Inflammatory macrophage treated with lipopolysaccharide for 4 hours (primary cell): ENCODE measurements at regions not wholly inside any gene's neighbourhood (a gene's known extent, or its start where the extent isn't known, plus 50 kb on each side); places are given as distances from the start of the nearest gene placed in this dataset.

ENCODE experiments used
- DNase-seq: peaks from one replicate; pipeline ENCODE4 v3.0.0-alpha.2; 2020

DNA sequence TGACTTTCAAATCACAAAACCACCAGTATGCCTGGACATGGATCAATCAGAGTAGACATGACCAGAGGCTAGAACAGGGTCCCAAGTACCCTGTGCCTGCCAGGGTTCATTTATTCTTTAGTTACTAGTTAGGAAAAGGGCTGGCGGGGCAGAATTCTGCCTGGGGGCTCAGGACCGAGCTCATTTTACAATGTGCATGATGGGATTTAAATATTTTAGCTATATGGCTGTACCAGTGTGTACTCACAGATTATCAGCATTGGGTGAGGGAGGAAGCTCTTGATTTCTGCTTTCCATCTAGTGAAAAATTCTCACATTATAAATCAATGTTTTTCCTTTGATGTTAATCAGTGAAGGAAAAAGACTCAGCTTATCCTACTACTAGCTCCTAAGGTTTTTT is 1511.1 kb downstream of the EFNA5 start:
- DNase-seq: no peak

DNA sequence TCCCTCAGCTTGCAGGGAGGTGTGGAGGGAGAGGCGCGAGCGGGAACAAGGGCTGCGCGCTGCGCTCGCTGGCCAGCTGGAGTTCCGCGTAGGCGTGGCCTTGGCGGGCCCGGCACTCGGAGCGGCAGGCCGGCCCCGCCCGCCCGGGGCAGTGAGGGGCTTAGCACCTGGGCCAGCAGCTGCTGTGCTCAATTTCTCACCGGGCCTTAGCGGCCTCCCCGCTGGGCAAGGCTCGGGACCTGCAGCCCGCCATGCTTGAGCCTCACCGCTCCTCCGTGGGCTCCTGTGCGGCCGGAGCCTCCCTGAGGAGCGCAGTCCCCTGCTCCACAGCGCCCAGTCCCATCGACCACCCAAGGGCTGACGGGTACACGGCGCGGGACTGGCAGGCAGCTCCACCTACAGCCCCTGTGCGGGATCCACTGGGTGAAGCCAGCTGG is 1516.4 kb downstream of the EFNA5 start:
- no peak for DNase-seq

DNA sequence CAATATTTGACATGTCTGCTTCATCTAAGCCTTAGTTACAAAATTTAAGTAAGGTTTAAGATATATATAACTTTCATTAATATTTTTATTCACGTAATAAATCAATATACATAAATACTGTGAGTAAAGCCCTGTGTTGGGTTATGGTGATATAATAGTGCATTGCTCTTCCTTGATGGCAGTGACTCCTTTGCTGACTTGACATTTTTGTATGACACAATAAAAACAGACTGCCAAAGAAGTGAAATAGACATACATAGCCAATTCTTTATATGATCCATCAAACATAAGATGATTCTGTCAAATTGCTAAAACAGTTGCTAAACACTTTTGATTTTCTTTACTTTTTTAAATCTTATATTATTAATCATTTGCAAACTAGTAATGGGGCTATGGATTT is 1518.2 kb downstream of the EFNA5 start:
- no peak for DNase-seq

DNA sequence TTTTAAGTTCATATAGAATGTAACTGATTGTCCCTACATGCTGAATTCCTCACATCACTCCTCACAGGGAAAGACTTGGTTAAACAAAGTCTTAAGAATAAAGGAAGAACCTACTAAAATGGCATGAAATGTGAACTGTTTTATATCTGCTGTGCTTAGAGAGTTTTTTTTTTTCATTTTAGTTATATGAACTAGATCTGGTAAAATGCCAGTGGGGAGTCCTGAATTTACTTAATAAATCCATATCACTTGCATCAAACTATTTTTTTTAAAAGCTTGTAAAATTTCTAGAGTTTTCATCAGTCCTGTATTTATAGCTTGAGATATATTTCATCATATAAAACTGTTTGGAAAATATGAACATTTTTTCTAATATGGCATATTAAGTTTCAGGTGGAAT is 1528.6 kb downstream of the EFNA5 start:
- no peak for DNase-seq

DNA sequence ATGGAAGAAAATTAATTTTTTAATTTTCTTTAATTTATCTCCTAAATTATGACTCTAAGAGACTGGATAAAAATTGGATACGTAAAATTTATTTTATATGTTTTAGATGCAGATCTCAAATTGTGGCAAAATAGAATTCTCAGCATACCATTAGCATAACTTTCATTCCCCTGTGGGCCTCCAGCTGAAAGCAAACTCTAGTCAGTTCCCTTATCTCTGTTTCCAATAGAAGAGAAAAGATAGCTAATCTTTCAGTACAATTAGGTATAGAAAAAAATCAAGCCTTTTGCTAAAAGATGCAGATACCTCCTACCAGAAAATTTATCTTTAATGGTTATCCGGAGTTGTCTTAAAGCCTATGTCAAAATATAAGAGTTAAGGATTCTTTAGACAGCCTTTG is 1530.6 kb downstream of the EFNA5 start:
- DNase-seq: no peak

DNA sequence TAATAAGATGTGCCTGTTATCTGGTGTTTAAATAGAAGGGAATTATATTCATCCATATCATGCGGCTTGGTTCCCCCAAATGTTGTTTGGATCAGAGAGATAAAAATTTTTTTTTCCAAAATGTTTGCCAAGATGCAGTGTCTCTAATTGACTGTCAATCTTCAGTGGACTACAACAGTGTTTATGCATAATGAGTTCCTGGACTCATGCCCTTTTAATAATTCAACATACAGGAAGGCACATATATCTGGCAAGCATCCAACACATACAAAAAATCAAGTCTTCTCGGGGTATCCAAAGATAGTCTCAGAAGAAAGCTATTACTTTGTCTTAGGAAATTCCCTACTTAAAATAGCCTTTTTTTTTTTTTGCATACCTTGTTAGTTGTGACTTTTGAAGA is 1534.7 kb downstream of the EFNA5 start:
- DNase-seq: no peak

DNA sequence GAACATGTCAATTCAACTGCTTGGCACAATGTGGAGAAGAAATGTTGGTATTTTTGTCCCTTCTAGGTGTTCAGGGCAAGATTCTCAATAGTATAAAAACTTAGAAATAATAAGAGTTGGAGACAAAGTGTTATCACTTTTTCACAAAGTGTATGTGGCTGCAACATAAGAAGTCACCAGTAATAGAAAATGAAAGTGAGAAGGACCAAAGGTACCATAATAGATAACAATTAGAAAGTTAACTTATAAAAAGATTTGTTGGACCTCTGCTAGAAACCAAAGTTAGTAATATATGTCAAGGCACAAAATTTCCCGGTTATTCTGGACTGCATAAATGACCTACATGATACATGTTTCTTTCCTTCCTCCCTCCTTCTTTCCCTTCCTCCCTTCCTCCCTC is 1535.3 kb downstream of the EFNA5 start:
- no peak for DNase-seq

DNA sequence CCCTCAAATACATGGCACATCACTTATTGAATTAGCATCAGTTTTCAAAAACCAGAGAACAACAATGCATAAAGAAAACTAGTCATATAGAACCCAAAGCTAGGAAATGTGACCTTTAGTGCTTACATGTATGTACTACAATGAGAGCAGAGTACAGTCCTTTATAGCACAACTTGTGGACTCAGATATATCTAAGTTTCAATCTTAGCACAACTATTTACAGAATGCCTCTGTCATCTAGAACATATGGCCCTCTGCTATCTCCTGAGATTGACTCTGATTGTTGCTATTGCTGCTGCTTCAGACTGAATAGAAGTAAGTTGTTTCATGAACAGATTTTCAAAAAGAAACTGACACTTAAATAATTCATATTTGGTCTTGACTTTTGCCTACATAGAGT is 1536.2 kb downstream of the EFNA5 start:
- DNase-seq: no peak

DNA sequence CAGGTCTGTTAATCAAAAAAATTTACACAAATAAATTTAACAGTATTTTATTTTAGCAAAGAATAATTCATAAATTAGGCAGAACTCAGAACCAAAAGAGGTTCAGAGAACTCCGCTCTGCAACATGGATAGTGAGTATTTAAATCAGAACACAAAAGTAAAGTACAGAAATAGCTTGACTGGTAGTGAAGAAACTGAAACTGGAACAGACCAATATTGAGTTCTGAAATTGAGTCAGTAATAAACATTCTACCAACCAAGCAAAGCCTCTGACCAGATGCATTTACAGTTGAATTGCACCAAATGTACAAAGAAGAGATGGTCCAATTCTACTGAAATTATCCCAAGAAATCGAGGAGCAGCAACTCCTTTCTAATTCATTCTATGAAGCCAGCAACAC is 1542.8 kb downstream of the EFNA5 start:
- DNase-seq: no peak

DNA sequence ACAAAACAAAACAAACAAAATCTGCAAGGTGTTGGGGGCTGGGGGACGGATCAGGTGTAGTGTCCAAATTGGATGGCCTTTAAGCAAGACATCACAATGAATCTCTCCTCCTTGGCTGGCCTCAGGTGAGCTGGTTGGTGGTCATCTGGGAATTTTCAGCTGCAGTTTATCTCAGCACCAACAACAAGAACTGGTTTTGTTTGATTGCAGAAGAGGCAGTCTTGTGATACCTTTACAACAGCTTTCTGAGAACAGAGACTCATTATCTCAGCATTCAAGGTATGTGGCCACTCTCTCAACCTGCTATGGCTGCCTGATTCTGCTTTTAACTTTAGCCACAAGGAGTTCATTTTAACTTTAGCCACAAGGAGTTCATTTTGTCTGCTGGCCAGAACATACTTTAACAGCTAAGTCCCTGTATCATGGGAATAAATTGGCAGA is 1543.4 kb downstream of the EFNA5 start:
- no peak for DNase-seq

DNA sequence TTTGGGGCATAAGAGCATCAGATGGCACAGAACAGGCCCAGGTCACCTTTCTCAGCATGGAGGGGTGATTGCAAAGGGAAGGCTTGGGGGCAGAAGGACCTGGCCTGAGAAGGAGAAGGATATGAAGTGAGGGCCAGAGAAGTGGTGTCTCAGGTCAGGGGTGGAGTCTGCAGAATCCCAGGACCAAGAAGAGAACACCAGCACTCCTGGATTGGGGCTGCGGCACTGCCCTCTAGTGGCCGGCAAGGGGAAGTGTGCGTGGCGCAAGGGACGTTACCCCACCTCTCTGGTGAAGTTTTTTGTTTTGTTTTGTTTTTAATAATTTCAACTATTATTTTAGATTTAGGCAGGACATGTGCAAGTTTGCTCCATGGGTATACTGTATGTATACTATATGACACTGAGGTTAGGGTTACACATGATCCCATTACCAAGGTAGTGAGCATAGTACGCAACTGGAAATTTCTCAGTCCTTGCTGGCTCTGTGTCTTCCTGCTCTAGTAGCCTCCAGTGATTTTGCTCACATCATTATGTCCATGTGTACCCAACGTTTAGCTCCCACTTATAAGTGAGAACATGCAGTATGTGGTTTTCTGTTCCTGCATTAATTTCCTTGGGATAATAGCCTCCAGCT is 1548.6 kb downstream of the EFNA5 start:
- peak; percentile 5 for DNase-seq

DNA sequence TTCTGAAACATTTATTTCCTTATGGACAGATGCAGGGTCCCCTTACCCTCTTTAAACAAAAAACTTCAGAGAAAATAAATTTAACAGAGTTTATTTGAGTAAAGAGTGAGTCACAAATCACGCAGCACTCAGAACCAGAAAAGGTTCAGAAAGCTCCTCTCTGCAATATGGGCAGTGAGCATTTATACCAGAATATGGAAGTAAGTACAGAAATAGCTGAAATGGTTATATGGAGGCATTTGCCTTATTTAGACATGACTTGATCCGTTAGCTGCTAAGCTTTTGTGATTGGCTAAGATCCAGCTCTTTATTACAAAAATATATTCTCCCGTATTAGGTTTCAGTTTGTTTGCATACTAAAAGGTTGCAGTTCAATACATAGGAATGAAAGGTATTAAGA is 1554.1 kb downstream of the EFNA5 start:
- DNase-seq: no peak

DNA sequence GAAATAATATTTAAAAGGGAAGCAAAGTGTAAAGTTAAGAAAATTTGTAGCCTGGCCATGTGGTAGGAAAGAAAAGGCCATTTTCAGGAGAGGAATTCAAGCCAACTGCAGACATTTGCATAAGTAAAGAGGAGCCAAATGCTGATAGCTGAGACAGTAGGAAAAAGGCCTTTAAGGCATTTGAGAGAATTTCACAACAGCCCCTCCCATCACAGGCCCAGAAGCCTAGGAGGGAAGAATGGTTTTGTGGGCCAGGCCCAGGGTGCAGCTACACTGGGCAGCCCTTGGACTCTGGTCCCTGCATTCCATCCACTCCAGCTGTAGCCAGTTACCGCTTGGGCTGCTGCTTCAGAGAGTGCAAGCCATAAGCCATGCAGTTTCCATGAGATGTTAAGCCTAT is 1556.8 kb downstream of the EFNA5 start:
- DNase-seq: peak; percentile 3

DNA sequence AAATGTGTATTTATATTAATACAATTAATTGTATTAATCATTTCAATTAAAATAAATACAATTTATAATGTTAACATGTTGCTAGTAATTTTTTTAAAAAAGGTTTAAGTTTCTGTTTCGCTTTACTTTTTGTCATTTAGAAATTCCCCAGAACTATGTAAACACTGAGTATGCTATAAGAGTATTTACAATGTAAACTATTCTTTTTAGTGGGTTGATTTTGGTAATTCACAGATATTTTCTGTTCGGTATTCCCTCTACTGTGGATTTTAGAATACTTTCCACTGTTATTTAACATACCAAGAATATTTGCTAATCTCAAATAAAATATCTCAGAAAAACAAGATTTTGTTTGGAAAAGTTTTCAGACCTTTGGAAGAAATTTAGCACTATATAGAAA is 1564.4 kb downstream of the EFNA5 start:
- no peak for DNase-seq

DNA sequence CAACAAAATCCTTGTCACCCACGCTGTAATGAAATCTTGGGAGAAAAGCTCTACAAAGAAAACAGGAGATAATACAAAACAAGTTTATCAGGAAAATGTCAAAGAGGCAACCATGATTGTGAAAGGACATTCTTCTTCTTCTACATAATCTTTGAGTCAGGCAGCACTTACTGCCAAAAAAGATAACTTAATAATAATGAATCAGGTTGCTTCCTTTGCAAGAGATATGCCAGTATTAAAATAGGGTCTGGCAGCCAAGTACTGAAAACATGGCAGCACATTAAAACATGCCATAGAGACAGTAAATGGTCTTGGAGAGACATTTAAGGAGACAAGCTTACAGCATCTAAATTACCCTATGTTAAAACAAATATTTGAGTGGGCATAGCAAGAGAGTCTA is 1573.4 kb downstream of the EFNA5 start:
- DNase-seq: no peak

DNA sequence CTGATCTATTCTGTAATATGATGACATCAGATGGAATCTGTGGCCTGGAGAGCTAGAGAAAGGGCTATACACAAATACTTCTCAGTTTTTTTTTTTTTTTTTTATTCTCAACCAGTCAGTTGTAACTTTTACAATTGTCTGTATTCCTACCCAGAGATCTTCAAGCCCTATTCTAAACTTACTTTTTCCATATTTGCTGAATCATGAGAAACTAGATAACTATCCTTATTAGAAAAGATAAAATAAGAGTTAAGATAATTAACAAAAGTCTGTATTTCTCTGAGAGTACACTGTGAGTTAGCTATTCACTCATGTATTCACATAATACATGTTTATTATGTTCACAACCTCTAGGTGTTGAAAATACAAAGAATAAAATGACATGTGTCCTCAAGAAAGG is 1575.9 kb downstream of the EFNA5 start:
- no peak for DNase-seq

DNA sequence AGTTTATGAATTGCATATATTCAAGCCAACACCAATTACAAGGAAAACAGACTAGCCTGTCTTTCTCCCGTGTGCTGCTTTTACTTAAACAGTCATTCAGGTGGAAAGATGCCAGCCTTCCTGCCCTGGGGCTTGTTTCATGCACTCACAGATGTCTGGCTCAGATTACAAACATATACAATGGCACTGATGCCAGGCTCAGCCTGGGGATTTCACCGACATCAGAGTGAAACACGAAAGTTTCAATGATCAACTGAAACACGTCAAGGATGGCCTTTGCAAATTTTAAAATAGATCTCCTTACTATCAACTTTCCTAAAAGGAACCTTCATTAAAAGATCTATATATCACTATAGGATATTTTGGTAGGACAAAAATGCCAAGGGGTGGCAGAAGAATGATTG is 1576.5 kb downstream of the EFNA5 start:
- DNase-seq: no peak

DNA sequence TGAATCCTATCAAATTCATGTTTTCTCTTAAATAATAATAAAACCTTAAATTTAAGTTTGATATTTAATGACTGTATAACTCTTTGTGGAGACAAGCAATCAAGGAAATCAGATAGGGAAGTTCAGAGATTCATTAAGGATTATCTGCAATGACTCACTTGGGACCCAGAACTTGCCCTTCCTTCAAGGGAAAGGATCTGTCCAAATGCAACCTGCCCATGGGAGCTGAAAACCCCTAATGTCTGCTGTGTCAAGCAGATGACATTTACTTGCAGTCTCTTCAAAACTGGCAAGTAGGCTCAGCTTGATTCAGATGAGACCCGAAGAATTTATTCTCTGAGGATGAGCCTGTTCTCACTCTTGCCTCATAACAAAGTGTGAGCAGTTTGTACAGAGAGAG is 1577.6 kb downstream of the EFNA5 start:
- DNase-seq: no peak

DNA sequence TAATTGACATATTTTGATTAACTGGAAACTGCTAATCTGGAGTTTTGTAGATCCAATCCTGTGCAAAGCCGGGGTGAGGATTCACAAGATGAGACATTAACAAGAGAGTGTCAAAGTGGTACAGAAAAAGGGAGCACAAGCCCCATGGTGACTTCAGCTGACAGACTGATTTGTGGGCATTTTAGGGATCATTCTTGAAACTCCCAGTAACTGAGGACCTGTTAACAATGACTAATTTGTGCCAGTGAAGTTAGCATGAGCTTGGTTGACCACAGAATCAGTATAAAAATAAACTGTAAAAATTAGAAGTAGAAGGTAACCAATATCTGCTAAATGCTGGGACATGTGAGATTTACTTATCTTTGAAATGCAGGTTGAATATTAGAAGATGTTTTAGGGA is 1578.3 kb downstream of the EFNA5 start:
- no peak for DNase-seq

DNA sequence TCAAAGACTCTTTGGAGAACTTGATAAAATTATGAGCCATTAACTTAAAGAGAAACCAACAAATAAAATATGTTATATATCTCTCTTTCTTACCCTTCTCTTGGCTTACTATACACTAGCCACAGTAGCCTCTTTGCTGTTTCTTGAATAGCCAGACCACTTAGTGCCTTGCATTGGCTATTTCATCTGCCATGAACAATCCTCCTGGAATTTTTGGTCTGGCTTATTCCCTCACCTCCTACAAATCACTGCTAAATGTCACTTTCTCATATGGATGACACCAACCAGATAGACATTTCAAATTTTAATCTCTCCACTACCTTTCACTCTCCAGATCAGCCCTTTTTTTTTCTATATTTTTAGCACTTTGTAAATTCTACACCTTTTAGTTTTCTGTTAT is 1581.7 kb downstream of the EFNA5 start:
- no peak for DNase-seq

DNA sequence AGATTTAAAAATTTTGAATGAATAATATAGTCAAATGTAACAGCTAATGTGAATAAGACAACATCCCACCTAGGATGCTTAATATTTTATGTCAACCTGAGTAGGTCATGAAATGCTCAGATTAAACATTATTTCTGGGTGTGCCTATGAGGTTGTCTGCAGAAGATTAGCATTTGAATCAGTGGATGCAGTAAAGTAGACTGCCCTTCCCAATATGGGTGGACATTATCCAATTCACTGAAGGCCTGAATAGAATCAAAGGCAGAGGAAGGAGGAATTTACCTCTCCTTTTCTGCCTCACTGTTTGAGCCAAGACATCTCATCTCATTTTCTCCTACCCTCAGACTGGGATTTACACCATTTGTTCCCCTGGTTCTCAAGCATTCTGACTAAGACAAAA is 1582.3 kb downstream of the EFNA5 start:
- no peak for DNase-seq

DNA sequence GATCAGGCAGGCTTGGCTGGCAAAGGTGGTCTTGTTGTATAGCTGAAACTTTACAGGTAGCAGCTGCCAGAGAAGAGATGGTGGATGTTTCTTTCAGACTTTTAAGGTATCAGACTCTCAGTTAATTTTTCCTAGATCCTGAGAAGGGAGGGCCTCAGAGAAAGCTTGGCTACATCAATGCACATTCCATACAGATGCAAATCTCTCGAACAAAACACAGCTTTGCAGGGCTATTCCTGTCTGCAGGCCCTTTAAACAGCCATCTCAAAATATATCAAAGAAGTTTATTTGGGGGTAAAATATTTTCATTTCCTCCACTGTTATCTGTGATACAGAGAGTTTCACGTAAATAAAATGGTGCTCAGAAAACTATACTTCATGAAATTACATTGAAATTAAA is 1584.4 kb downstream of the EFNA5 start:
- no peak for DNase-seq

DNA sequence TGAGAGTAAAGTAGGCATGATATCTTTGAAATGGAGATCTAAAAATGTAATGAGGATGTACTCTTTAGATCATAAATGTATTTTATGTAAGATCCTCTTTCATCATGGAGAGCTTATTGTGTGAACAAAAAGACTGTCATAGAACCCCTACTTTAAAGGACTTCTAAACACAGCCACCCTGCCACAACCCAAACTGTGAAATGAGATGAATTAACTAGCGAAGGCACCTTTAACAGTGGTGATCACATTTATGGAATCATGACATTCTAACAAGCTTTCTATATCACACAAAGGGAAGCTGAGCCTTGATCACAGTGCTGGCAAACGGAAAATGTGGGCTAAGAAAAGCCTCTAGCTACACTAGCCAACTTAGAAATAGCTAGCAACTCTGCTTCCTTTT is 1585.2 kb downstream of the EFNA5 start:
- no peak for DNase-seq

DNA sequence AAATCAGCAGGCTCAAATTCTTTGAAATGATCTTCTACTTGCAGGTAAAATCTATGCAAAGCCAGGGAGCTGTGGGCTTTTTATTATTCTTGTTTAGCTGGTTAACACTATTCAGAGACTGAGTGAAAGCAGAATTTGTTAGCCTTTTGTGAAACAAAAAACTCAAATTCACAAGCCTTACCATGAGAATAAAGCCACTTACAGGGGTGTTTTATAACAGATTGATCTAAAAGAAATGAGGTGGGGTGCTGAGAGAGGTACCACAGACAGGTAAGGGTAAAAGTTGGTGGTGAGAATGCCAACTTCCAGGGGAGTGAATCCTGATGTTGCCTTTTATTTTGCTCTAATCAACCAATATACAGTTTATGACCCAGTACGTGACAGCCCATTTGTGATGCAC is 1585.6 kb downstream of the EFNA5 start:
- DNase-seq: no peak

DNA sequence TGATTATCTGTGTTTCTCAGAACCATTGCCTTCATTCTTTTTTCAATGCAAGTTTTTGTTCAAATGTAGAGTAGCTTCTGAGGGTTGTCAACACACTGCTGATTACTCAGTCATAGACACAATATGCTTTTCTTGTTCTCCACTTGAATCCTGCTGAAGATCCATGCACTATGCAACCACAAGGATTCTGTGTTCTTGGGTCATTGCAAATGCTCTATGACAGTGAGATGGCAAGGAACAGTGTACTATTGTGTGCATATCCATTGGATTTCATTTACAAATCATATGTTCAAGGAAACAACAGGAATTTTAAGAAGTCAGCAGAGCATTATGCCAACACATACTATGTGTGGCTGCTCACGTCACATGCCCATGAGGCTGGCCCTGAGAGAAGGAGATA is 1590.2 kb downstream of the EFNA5 start:
- DNase-seq: no peak

DNA sequence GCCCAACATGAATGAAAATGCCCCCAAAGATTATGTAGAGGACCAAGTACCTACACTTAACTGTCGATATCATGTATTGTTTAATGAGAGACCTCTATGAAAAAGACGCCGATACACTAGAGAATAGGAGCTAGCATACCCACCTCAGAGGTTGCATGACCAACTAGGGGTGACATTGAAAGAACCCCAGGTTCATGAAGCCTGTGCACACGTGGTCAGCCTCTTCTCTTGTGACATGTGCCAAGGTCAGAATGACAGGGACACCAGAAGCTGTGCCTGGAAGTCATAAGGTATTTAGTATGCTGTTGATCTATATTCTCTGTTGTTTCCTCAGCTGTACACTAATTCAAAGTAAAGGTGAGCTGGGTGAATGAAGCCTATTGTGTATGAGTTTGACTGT is 1594.1 kb downstream of the EFNA5 start:
- DNase-seq: no peak
